Common myeloid progenitor, CD34-positive (primary cell): ENCODE measurements at regions not wholly inside any gene's neighbourhood (a gene's known extent, or its start where the extent isn't known, plus 50 kb on each side); places are given as distances from the start of the nearest gene placed in this dataset.
"Not testable (repeated sequence)": the region's sequence is repeated elsewhere in the genome, so short reads cannot be mapped to it uniquely, and the experiment has no call there.

ENCODE experiments used
- CTCF ChIA-PET: fragments of 350-600 bp; sonication (Branson Sonifier 250); formaldehyde crosslinking; loops from one replicate; lab custom pipeline; 2021; ENCODE audit warnings: antibody characterized with exemption; lab: Charles Lee
- POLR2A ChIA-PET: fragments of 350-600 bp; sonication (Branson Sonifier 250); formaldehyde crosslinking; loops from one replicate; lab custom pipeline; 2021; ENCODE audit warnings: antibody characterized with exemption; lab: Charles Lee
- DNase-seq, 3 donors: peaks; one replicate each; pipeline versions ENCODE4 v3.0.0 to v3.0.0-alpha.2; 2013
- H3K27ac ChIP-seq, 2 experiments: 1 replicate in 1 of 2; 2 replicates in 1 of 2; pipeline ENCODE4 v1.7.0; 2013; ENCODE audit warnings: inconsistent platforms in 2 of 2, low read length in 2 of 2, mild to moderate bottlenecking in 2 of 2, low read depth in 1 of 2, moderate library complexity in 1 of 2; ENCODE audit not compliant: severe bottlenecking in 2 of 2, insufficient read depth in 1 of 2, poor library complexity in 1 of 2
- H3K27me3 ChIP-seq, 5 experiments: replicated peaks in 2 of 5; 1 replicate in 3 of 5; 2 replicates in 2 of 5; pipeline versions ENCODE4 v1.6.1 to v1.7.0; 2013; ENCODE audit warnings: low read length in 4 of 5, mild to moderate bottlenecking in 2 of 5, moderate library complexity in 2 of 5, inconsistent platforms in 1 of 5; ENCODE audit not compliant: insufficient read depth in 5 of 5, control insufficient read depth in 4 of 5
- H3K36me3 ChIP-seq, 4 experiments: 1 replicate in 2 of 4; 2 replicates in 2 of 4; pipeline versions ENCODE4 v1.6.1 to v1.7.0; 2013; ENCODE audit warnings: low read length in 3 of 4, control low read depth in 1 of 4, mild to moderate bottlenecking in 1 of 4; ENCODE audit not compliant: control insufficient read depth in 4 of 4, insufficient read depth in 4 of 4
- H3K4me1 ChIP-seq, 4 experiments: 1 replicate in 3 of 4; 2 replicates in 1 of 4; pipeline versions ENCODE4 v1.6.1 to v1.7.1; 2013; ENCODE audit warnings: low read length in 3 of 4, mild to moderate bottlenecking in 3 of 4, control low read depth in 1 of 4, inconsistent platforms in 1 of 4, moderate library complexity in 1 of 4; ENCODE audit not compliant: control insufficient read depth in 4 of 4, insufficient read depth in 4 of 4; ENCODE audit errors: control extremely low read depth in 1 of 4
- H3K4me3 ChIP-seq, 7 experiments: 1 replicate in 4 of 7; 2 replicates in 3 of 7; pipeline versions ENCODE4 v1.5.1 to v1.7.0; 2013; ENCODE audit warnings: mild to moderate bottlenecking in 7 of 7, low read length in 6 of 7, moderate library complexity in 6 of 7, inconsistent platforms in 2 of 7, low read depth in 2 of 7, control low read depth in 1 of 7; ENCODE audit not compliant: insufficient read depth in 4 of 7, control insufficient read depth in 1 of 7; ENCODE audit errors: extremely low read depth in 1 of 7
- H3K9me3 ChIP-seq, 5 experiments: 1 replicate in 4 of 5; 2 replicates in 1 of 5; pipeline versions ENCODE4 v1.6.1 to v1.7.1; 2013; ENCODE audit warnings: low read length in 4 of 5, mild to moderate bottlenecking in 2 of 5, inconsistent platforms in 1 of 5, low read depth in 1 of 5, moderate library complexity in 1 of 5; ENCODE audit not compliant: control insufficient read depth in 4 of 5, insufficient read depth in 2 of 5; ENCODE audit errors: control extremely low read depth in 1 of 5
- WGBS: methylation state at CpG from one replicate; pipeline ENCODE4 v1.1.5; 2013; ENCODE audit not compliant: insufficient coverage; 5-methylcytosine and 5-hydroxymethylcytosine counted together

DNA sequence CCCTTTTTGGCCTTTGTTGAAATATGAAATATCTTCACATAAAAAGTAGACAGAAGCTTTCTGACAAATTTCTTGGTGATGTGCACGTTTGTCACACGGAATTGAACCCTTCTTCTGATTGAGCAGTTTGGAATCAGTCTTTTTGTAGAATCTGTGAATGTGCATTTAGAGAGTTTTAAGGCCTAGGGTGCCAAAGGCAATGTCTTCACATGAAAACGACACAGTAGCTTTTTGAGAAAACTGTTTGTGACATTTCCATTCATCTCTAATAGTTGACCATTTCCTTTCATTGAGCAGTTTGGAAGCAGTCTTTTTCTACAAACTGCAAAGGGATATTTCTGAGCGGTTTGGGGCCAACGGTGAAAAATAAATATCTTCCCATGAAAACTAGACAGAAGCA is 3036.0 kb downstream of the TUBA3C start:
- H3K27me3 ChIP-seq, H3K36me3 ChIP-seq, H3K4me3 ChIP-seq, H3K4me1 ChIP-seq, H3K27ac ChIP-seq, POLR2A ChIA-PET, DNase-seq, CTCF ChIA-PET: not testable (repeated sequence)
- 0% methylated on average over 1 of the region's 5 CpGs for WGBS
- H3K9me3 ChIP-seq: peaks cover 0 to 16% (median 6%) of the 10 kb centered on the region in 5 experiments

DNA sequence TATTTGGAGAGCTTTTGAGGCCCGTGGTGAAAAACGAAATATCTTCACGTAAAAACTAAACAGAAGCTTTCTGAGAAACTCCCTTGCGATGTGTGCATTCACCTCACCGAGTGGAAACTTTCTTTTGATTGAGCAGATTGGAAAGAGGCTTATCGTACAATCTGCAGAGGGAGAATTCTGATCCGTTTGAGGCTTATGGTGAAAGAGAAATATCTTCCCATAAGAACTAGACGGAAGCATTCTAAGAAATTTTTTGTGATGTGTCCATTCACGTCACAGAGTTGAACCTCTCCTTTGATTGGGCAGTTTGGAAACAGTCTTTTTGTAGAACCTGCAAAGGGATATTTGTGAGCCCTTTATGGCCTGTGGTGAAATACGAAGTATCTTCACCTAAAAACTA is 3040.3 kb downstream of the TUBA3C start:
- CTCF ChIA-PET, H3K27me3 ChIP-seq, H3K4me3 ChIP-seq, POLR2A ChIA-PET, H3K4me1 ChIP-seq, H3K27ac ChIP-seq, H3K36me3 ChIP-seq, DNase-seq: not testable (repeated sequence)
- peaks cover 0 to 18% (median 6%) of the 10 kb centered on the region in 5 experiments for H3K9me3 ChIP-seq
- 52% methylated on average over 6 of the region's 10 CpGs for WGBS

DNA sequence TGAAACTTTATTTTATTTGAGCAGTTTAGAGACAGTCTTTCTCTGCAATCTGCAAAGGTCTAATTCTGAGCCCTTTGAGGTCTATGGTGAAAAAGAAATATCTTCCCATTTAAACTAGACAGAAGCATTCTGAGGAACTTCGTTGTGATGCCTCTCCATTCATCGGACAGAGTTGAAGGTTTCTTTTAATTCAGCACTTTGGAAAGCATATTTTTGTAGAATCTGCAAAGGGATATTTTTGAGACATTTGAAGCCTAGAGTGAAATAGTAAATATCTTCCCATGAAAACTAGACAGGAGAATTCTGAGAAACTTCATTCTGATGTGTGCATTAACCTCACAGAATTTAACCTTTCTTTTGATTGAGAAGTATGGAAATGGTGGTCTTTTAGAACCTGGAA is 3044.8 kb downstream of the TUBA3C start:
- H3K4me1 ChIP-seq, H3K36me3 ChIP-seq, POLR2A ChIA-PET, CTCF ChIA-PET, H3K4me3 ChIP-seq, H3K27me3 ChIP-seq, DNase-seq, H3K27ac ChIP-seq: not testable (repeated sequence)
- peaks cover 0 to 12% (median 3%) of the 10 kb centered on the region in 5 experiments for H3K9me3 ChIP-seq
- WGBS: 59% methylated on average over 2 of the region's 2 CpGs

DNA sequence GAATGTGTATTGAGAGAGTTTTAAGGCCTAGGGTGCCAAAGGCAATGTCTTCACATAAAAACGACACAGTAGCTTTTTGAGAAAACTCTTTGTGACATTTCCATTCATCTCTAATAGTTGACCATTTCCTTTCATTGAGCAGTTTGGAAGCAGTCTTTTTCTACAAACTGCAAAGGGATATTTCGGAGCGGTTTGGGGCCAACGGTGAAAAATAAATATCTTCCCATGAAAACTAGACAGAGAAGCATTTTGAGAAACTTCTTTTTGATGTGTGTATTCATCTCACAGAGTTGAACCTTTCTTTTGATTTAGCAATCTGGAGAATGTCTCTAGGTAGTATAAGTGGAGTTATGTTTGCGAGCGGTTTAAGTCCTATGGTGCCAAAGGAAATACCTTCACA is 3052.9 kb downstream of the TUBA3C start:
- POLR2A ChIA-PET, H3K4me3 ChIP-seq, H3K27me3 ChIP-seq, H3K27ac ChIP-seq, CTCF ChIA-PET, H3K4me1 ChIP-seq, DNase-seq, H3K9me3 ChIP-seq, H3K36me3 ChIP-seq: not testable (repeated sequence)
- WGBS: no CpG with 5 or more reads among the region's 6 CpGs

DNA sequence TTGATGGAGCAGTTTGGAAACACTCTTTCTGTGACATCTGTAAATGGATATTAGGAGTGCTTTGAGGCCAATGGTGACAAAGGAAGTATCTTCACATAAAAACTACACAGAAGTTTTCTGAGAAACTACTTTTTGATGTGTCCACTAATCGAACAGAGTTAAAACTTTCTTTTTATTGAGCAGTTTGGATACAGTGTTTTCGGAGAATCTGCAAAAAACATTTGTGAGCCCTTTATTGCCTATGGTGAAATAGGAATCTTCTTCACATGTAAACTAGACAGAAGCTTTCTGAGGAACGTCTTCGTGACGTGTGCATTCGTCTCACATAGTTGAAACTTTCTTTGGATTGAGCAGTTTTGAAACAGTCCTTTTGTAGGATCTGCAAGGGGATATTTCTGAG is 3068.2 kb downstream of the TUBA3C start:
- H3K36me3 ChIP-seq, H3K4me3 ChIP-seq, H3K4me1 ChIP-seq, POLR2A ChIA-PET, H3K27ac ChIP-seq, H3K9me3 ChIP-seq, H3K27me3 ChIP-seq, CTCF ChIA-PET: not testable (repeated sequence)
- peak in 1 of 3 donors; percentile 6 for DNase-seq
- 49% methylated on average over 2 of the region's 6 CpGs for WGBS
